GM18498 (cell line): ENCODE measurements at regions not wholly inside any gene's neighbourhood (a gene's known extent, or its start where the extent isn't known, plus 50 kb on each side); places are given as distances from the start of the nearest gene placed in this dataset.

Experiments
- ATAC-seq: cut with Tn5 transposase; IDR thresholded peaks from one replicate; pipeline ENCODE4 v1.9.1; 2021; ENCODE audit warnings: mild to moderate bottlenecking, moderate library complexity; ENCODE audit not compliant: unreplicated experiment

DNA sequence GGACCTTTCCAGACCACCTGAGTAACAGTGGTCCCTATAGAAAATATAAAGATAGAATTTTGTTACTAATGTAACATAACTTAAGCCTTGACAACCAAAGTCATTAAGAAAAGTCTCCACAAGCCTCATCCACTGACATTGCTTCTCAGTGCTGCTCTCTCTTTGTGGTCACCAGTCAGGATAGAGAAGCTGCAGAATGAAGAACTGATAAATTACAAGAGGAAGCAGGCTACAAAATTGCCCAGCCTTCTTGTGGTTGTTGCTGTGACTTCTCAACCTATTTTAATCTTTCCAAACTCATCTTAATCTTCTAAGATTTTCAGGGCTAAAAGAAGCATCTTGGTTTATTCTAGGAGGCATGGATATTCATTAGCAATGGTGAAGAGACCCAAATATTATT, 343.8 kb downstream of the MZT1 start:
- ATAC-seq: no peak

DNA sequence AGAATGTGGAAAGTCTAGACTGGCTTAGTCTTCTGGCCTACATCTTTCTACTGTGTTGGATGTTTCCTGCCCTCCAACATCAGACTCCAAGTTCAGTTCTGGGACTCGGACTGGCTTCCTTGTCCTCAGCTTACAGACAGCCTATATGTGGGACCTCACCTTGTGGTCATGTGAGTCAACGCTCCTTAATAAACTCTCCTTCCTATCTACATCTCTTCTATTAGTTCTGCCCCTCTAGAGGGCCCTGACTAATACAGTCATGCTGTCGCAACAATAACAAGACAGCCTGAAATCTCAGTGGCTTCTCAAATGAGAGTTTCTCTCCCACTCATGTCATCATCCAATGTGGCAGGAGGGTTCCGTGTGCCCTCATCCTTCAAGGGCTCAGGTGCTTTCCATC, 347.8 kb downstream of the MZT1 start:
- ATAC-seq: no peak

DNA sequence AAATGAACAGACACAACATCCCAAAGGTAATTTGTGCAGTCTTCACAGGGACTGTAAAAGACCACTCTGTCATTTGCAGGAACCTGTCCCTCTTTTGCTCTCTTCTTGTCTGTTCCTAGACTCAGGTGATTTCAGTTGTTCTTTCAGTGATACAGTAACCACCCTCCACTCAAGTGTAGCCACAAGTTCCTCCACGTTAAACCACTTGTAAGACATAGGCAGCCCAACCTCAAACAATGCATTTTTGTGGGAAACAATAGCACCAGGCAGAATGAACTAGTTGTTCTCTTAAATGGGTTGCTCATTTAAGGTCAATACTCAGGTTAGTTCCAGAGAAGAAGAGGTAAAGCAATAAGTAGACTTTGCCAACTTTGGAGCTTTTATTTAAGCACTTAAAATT, 359.4 kb downstream of the MZT1 start:
- no peak for ATAC-seq

DNA sequence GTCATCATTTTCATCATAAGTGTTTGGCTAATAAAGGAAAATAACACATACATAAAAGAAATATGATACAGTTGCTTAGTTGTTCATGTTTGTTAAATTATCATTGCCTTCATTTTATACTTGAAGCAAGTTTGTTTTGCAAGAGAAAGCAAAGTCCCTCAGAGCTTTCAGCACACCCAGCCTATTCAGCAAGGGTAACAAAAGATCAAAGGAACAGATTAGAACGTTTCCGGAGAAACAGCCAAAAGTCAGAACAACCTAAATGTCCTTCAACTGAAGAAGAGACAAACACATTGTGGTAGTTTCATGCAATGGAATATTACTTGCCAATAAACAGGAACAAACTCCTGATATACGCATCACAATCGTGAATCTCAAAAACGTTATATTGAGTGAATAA, 380.7 kb downstream of the MZT1 start:
- no peak for ATAC-seq

DNA sequence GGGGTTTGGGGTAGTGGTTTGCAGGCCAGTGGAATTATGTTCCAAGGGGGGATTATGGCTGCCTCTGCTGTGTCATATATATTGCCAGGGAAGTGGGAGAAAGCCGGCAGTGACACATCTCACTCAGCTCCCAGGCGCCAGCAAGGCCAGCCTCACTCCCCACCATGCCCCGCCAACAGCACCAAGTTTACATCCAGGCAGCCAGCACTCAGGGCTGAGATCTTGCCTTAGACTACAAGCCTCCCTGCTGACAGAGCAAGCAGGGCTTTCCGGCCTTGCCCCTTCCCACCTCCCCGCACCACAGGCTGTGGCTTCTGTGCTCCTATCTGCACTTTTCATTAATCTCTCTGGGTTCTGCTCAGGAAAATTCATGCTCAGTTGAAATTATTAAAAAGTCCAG, 385.1 kb downstream of the MZT1 start:
- no peak for ATAC-seq

DNA sequence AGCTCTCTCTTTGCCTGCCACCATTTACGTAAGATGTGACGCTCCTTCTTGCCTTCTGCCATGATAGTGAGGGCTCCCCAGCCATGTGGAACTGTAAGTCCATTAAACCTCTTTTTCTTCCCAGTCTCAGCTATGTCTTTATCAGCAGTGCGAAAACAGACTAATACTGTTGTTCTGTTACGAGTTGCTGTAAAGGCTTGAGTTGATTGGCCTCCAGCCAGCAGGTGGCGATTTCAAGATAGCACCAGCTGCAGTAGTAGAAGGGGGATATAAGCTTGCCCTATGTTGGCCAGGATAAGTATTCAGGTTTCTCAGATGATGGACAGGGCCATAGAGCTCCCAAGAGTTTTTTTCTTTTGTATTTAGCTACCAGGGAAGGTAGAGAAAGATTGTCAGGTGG, 385.5 kb downstream of the MZT1 start:
- ATAC-seq: no peak

DNA sequence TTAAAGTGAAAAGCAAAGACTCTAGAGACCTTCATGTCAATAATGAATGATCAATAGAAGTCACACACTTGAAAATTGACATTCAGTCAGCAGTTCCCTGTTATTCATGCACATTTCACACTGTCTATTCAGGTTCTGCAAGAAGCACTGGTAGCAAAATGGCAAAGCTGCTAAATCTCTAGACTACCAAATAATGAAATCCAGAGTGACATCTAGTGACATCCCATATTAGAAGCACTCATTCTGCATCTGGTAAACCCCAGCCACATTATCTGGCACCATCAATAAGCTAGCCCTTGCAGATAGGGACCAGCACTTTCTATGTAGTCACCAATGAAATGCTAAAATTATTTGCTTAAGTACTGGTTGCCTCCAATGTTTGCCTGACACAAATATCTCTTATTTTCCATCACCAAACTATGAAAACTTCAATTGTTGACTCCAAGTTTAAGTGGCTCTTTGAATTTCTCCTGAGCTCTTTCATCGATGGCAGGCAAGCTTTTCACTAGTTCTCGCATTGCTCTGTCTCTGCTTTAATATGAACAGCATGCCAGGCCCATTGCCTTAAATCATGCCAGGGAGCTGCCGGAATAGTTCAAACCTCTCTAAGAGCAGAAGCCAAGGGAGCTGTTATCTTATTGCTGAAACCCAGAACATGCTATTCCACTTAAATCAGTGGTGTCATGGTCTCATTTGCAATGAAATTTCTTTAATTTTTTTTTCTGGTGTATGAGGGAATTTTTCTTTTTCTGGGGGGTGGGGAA, 409.9 kb downstream of the MZT1 start:
- no peak for ATAC-seq

DNA sequence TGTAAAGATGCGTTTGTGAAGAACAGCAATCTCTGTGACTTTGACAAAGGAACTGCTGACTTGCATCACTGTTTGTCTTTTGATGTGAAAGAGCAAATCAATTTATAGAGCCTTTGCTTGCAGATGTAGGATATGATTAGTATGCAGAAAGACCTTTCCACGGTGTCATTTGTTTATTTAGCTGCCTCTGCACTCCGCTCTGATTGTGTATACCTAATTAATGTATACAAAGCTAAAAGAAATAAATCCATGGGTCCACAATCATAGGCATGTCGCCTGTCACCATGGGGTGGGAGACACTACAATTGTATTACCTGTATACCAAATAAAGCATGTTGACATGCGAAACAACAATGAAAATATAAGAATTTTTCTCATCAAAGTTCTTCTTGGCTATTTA, 410.7 kb downstream of the MZT1 start:
- no peak for ATAC-seq

DNA sequence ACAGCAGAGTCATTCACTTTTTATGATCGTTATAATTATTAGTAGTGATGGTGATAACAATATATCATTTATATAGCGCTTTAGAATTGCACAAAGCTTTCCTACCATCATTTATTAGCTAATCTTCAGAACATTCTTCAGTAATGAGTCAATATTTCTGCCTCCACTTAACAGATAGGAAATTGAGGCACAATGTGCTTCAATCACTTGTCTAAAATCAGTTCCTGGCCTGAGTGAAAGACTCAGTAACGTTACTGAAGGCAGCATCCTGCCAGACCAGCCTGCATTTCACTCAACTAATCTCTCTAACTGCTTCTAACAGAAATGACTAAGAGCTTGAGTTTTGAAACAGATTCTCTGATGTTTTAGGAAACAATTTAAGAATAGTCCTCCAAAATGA, 412.1 kb downstream of the MZT1 start:
- ATAC-seq: no peak

DNA sequence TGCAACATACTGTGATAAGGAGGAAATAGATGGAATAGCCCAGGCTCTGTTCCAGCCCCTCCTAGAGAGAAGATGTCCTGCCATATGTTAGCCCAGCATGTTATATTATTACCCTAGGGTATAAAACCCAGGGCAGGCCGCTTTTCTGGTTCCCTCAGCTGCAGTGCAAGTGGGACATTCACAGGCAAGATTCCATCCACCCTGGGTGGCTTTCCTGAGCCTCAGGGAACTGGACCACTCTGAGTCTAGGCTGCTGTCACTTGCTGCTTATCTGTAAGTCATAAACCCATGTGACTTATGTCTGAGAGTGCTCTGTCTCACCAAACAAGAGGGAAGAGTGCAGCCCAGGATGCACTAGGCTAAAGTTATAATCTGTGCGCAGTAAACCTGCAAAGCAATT, 413.2 kb downstream of the MZT1 start:
- no peak for ATAC-seq

DNA sequence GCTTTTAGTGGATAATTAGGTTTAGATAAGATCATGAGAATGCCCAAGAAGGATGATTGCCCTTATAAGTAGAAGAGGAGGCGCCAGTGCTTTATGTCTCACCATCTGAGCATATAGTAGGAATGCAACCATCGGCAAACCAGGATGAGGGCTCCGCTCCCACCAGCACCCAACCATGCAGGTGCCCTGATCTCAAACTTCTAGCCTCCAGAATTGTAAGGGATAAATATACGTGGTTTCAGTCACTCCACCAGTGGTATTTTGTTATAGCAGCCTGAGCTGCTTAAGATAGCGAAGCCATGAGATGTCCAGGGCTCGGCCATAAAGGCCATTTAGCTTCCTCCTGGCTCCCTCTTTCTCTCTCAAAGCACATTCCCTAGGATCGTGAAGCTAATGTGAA, 413.9 kb downstream of the MZT1 start:
- no peak for ATAC-seq

DNA sequence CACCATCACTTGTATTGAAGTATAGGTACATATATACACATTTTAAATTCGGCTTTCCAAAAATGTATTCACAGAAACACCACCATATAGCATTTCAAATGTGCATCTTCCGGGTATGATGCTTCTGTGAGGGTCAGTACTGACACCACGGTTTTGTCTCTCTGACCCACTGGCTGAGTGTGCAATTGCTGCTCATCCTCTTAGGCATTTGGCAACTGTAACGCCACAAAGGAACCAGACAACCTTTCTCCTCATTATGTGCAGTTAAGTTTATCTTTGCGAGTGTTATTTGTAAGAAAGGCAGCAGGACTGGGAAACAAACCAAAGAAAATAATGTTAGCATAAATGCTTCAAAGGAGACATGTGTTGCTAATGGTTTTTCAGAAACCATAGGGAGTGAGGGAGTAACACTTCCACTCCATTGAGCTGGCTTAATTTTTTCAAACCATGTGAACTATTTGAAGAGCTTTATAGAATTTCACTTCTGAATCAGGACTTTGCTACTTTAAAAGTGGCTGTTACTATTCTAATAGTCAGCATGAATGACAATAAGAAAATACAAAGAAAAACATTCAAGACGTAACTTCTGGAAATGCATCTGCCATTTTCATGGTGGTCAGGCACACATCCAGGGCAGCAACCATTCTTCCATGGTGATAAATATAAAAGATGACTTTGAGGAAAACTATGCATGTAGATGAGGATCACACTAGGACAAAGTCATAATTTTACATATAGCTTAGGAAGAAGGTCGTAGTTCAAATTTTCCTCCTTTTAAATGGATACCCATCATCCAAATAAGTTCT, 423.3 kb downstream of the MZT1 start:
- no peak for ATAC-seq

DNA sequence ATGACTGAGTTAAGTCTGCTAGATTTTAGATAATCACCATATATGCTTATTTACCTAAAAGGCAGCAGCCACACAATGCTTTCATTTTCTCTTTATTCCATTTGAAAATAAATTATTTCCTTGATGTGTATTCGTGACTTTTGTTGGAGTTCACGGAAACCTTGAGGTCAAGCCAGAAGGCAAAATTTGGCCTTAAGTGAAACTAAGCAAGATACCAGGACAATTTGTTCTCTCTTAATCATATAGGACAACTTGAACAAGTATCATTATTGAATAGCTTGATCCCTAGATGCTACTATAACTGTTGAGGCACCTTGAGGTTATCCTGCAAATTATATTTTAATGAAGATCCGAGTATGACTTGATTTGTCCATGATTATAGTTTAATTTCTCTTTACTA, 429.2 kb upstream of the DACH1 start:
- no peak for ATAC-seq

DNA sequence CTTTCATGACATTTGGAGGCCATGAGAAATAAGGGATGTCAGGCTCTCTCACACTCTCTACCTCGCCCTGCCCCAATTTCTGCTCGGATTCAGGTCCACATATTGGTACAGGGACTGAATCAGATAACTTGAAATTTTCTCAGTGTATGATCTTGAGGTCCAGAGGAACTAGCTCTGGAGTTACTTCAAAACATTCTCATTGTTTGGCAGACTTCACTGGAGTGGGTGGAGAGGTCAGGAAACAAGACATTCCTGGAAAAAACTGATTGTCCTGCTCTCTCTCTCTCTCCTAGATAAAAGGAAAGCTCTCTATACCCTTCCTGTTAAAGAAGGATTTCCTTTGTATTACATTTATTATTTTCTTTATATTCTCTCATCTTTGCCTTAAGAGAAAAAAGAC, 428.1 kb upstream of the DACH1 start:
- ATAC-seq: no peak

DNA sequence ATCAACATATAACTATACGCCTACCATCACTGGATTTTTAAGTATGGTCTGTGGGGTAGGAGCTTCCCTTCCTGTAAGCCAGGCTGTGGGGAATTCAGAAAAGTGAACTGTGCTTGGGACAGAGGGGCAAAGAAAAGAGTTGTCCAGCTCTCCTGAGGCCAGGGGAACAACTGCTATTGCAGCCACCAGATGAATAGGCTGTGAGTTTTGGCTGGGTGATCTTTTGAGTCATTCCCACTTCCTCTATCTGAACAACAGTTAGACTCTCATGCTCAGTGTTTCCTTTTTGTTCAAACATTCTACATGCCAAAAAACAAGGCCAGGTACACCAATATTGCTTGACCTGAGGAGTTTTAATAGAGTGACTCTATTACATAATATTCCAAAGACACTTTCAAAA, 426.2 kb upstream of the DACH1 start:
- ATAC-seq: no peak

DNA sequence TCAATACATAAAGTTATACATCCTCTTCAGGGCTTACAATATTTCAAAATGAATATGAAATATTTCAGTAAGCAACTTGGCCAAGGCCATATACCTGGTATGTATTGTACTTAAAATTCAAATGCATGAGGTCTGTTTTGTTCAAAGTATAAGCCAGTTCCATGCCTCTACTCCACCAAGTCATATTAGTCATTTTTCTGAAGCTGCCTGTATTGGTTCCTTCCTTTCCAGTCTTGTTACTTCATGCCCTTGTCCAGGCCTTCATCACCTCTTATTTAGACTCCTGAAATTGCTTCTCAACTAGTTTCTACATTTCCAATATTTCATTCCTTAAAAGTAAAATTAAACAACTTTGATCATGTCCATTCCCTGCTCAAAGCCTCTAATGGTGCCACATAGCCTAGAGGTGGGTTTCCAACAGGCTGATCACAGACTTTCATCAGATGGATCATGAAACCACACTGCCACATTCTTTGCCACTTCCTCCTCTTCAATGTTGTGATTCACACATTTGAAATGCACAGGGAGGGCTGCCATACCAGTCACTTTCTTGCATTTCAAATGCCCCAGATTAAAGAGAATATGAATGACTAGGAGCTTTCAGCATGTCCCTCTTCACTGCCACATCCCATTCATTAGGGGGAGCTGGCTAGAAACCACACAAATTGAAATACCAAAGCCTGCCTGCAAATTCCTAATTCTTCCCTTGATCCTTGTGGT, 424.1 kb upstream of the DACH1 start:
- no peak for ATAC-seq

DNA sequence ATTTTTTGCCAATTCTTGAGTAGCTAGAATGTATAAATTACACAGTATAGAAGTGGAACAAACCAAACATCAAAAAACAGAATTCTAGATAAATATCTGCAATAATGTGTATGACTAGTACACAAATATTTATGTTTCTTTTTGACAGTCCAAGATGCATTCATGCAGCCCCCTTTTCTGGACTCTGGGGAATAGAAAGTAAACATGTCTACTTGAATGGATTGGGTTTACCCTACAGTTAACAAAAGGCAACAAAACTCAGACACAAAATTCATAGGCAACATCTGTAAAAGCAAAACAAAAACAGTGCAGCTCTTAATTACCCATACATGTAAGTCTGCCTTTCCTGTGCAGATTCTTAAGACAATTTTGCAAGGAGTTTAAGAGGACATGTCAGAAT, 419.4 kb upstream of the DACH1 start:
- no peak for ATAC-seq

DNA sequence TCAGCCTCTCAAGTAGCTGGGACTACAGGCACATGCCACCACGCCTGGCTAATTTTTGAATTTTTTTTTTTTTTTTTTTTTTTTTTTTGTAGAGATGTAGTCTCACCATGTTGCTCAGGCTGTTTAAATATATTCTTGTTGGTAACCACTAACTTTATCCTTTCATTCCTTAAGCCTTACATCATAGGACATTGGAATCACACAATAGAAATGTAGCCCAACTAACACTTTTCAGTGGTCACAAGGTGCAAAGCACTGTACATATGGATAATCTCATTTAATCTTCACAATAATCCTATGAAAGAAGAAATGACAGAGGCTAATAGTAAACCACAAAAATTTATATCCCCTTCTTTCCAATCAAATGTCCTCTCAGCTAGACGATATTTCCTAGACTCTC, 417.8 kb upstream of the DACH1 start:
- no peak for ATAC-seq

DNA sequence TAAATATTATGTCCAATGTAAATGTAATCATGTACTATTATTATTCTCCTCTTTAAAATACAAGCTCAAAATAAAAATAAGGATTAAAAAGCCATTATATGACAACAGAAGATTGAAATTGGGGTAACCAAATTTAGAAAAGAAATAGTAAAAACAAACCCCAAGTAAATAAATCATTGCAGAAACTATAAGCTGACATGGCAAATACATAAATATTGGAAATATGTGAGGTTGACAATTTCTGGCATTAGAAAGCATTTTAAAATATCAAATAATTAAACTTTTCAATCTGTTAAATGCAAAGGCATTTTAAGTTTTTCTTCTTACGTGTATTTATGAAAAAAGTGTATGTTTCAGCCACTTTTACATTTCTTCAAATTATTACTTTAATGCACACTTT, 394.7 kb upstream of the DACH1 start:
- no peak for ATAC-seq

DNA sequence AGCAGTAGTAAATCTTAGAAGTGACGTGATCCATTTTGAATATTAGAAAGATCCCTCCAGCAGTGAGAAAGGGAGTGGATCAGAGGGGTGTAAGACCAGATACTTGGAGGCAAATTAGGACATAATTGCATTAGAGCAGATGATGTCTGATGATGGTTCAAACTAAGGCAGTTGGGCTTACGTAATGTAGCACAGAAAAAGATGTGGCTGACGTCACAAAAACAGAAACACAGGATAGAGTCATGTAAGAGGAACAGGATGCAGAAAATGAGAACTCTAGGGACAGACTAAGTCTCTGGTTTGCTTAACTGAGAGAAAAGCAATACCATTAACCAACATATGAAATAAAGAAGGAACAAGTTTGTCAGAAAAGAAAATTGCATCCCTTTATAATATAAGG, 392.5 kb upstream of the DACH1 start:
- no peak for ATAC-seq

DNA sequence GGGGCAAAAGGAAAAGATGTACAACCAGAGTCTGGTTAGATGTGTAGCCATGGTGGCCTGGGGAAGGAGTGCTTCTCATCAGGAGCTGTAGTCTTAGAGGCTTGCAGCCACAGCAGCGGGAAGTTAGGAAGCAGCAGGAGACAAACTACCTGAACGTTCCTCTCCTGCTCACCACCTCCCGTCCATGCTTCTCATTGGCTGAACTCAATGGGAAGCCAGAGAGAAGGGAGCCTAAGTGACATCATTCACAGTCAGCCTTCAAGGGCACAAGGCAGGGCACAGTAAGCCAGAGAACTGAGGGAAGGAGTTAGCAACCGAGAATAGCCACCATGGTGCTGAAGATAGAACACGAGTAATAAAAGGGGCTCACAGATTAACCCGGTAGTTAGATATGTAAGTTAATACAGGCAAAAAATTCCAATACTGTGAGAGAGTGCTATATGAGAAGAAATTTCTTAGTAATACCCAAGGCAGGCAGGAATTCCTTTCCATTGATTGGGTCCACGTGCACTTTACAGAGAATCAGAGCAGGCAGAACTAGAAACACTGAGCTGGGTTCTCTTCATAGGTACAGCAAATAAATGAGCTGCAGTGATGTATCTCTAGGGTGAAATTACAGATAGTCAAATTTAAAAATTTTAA, 391.5 kb upstream of the DACH1 start:
- no peak for ATAC-seq
